Activated CD4-positive, CD25-positive, alpha-beta regulatory T cell (primary cell): ENCODE measurements at regions not wholly inside any gene's neighbourhood (a gene's known extent, or its start where the extent isn't known, plus 50 kb on each side); places are given as distances from the start of the nearest gene placed in this dataset.
"Not testable (repeated sequence)": the region's sequence is repeated elsewhere in the genome, so short reads cannot be mapped to it uniquely, and the experiment has no call there.

Experiments
- DNase-seq, 4 experiments: peaks; one replicate each; lab custom pipeline; 2025; lab: John Stamatoyannopoulos, UW

DNA sequence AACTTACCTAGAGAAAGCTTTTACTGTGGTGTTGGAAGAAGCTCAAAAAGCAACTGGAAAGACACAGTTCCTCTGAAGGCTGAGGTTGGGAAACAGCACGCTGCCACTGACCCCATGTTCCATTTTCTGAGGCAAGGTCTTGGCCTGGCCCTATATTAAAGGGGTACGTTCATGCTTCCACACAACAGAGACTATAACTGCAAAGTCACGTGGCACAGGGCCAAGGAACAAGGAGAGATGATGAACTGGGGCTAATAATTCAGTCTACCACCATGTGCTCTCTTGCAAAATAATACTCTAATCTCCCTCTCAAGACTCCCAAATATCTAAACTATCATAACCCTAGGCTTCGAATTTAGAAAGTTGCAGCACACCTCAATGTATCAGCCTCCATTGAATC is 381.6 kb downstream of the DSEL start:
- DNase-seq: no peak

DNA sequence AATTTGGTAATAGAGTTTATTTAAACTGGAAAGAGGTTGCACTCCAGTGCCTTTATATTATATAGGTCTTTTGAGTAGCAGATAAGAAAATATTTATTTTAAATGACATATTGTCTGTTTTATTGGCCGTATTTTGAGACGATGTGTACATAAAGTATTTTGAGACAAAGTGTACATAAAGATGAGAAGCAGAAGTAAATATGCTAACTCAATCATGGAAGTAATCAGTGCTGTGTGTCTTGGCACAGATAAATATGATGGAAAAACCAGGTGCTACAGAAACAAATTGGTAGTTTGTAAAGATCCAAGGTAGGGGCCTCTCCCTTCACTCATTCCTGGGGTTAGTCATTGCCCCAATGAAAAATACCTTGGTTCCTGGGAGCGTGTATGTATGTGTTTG is 382.9 kb downstream of the DSEL start:
- no peak for DNase-seq

DNA sequence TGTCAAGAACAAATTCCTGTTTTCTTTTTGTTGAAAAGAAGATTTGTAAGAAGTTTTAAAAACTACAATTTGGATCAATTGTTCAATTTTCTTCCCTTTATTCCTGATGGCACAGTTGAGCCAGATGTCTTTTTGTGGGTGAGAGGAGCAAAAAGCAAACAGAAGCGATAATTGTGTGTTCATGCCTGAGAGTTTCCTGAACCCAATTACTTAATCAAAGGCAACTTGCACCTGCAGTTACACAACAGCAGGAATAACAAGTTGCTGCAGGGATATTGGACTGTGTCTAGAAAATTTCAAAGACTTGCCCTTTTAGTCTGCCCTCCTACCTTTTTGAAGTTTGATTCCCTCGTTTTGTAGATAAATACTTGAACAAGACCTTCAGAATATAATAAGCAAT is 383.6 kb downstream of the DSEL start:
- no peak for DNase-seq

DNA sequence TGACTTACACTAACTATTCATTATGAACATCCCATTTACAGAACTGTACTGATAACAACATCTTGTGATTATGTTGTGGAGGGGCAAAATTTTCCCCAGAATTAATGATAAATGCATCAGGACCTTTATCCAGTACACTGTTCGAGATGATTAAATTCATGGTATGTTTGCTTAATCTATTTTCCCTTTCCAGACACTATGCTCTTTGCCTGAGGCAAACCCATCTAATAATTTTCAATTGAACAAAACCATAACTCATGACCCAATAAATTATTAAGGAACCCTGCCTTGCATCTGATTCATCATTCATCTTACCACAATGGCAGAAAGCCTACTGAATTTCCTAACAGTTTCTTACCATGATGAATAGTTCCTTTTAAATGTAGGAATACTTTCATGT is 385.0 kb downstream of the DSEL start:
- no peak for DNase-seq

DNA sequence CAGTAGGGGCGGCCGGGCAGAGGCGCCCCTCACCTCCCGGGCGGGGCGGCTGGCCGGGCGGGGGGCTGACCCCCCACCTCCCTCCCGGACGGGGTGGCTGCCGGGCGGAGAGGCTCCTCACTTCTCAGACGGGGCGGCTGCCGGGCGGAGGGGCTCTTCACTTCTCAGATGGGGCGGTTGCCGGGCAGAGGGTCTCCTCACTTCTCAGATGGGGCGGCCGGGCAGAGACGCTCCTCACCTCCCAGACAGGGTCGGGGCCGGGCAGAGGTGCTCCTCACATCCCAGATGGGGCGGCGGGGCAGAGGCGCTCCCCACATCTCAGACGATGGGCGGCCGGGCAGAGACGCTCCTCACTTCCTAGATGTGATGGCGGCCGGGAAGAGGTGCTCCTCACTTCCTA is 389.8 kb downstream of the DSEL start:
- not testable (repeated sequence) for DNase-seq

DNA sequence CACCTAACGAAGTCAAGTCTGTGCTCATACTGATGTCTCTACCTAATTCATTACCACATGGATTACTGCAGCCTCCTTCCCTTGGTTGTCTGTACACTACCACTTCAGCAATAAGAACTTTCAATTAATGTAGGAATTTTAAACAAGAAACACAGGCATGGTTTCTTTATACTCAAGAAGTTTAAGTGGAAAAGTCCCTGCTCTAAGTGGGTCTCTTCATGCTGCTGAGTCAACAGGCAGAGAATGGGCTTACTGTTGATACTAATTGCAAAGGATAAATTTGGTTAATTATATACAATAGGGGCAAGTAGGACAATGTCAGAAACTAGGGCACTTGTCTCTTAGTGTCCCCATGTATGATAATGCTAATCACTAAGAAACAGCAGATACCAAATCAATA is 392.6 kb downstream of the DSEL start:
- no peak for DNase-seq

DNA sequence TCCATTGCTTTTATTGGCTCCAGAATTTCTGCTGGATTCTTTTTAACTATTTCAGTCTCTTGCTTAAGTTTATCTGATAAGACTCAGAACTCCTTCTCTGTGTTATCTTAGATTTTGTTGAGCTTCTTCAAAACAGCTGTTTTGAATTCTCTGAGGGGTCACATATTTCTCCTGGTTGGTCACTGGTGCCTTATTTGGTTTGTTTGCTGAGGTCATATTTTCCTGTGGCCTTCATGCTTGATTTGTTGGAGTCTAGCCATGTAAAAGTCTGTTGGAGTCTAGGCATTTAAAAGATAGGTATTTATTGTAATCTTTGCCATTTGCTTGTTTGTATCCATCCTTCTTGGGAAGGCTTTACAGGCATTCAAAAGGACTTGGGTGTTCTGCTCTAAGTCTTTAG is 398.7 kb downstream of the DSEL start:
- DNase-seq: no peak

DNA sequence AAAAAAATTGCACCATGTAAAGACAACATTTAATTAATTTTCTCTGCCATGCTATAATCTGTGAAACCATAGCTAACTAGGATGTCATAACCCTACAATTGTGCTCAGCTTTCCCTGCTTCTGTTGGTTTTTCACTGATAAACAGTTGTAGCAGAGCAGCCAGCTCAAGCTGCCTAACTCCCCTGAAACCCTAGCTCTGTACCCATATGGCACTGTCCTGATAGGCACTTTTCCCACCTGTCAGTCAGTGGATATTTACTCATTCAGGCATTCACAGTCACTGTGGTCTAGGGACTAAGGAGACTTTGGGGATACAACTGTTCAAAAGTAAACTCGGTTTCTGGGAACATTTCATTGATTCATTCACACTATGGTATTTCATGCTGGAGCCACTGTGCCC is 407.0 kb downstream of the DSEL start:
- no peak for DNase-seq

DNA sequence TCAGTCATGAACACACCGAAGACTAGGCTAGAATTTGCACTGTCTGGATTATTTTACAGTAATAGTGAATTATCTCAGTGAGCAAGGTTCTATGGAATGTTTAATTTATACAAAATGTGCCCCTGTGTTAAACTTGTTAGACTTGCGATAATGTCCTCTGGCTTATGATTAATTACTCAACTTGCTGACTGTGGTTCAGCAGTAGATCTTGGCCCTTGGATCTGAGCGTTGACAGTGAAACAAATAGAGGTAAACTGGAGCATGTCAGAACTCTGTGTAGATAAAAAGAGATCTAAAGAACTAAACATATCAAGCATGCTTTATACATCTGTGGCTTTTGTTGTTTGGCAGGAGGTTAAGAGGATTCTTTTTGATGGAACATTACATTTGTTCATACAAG is 407.6 kb downstream of the DSEL start:
- DNase-seq: no peak

DNA sequence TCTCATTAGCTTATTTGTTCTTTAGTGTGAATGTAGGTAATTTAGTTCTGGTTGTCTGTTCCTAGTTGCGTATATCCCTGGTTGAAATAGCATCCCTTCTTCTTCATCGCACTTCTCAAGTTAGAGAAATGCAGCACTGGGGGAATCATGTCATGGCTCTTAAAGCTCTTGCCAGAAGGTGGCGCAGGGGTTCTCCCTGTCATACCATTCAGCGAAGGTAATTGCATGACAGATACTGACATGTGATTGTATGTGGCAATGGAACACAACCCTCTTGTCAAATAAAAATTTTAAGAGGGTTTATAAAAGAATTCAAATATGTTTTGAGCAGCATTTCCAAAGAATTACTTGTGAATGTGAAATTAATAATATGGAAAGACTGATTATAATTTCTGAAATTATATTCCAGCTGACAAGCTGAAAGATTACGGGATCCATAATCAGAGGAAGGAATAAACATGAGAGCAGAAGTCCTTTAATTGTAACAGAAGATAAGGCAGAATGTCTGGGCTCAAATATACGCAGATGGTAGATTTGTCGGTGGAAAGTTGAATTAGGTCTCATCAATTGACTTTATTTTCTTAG is 411.7 kb downstream of the DSEL start:
- DNase-seq: no peak

DNA sequence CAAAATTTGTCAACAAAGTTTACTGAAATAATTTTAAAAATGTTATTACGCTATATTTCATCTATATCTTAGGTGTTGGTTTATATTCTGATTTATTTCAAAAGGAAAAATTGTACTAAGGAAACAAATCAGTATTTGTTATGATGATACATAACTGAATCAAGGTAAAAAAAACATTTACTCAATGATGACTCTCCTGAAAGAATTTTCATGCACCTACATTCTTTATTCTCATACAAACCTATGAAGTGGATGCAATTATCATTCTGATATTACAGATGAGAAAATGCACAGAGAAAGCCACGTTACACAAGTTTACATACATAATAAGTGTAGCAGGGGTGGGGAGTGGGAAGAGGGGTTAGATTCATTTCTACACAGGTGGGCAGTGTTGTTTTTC is 422.4 kb downstream of the DSEL start:
- no peak for DNase-seq

DNA sequence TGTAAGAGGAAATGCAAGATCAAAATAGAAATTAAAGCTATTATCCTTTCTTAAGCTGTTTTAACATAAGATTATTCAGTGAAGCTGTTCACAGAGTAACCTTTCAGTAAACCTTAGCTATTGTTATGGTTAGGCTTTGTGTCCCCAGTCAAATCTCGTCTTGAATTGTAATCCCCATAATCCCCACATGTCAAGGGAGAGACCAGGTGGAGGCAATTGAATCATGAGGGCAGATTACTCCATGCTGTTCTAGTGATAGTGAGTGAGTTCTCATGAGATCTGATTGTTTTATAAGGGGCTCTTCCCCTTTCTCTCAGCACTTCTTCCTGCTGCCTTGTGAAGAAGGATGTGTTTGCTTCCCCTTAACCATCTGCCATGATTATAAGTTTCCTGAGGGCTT is 424.4 kb downstream of the DSEL start:
- no peak for DNase-seq

DNA sequence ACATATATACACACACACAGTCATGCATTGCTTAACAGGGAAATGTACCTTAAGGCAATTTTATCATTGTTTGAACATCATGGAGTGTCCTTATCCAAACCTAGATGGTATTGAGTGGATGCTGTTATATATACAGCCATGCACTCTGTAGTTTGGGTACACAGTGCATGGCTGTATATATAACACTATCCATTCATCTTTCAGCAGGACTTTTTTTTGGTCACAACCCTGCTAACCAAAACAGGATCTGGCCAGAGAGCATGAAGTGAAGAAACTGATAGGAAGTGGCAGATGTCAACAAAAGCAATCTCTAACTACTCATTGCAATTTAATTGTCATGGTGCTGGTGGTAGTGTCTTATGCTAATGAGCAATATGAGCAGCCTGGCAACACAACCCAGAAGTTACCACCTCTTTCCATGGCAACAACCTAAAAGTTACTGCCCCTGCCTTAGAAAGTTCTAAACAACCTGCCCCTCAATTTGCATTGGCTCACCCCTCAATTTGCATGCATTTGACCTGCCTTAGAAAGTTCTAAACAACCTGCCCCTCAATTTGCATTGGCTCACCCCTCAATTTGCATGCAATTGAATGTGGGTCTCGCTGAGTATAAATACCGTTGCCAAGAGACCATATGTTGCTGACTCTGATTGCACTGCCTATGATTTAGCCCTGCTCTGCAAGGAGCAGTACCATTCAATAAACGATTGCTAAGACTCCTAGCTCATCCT is 434.9 kb downstream of the DSEL start:
- DNase-seq: no peak

DNA sequence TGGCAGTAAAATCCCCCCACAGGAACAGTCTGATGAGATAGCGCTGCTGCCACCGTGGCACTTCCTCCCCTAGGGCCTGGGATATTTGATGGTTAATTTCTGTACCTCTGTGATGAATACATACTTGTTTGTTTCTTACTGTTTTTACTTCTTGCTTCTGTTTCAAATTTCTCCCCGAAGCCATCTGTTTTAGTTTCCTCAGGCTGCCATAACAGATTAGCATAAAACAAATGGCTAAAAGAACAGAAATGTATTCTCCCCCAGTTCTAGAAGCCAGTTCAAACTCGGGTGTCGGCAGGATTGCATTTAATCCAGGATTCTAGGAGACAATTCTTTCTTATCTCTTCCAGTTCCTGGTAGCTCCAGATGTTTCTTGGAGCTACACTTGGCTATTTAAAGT is 435.9 kb downstream of the DSEL start:
- no peak for DNase-seq

DNA sequence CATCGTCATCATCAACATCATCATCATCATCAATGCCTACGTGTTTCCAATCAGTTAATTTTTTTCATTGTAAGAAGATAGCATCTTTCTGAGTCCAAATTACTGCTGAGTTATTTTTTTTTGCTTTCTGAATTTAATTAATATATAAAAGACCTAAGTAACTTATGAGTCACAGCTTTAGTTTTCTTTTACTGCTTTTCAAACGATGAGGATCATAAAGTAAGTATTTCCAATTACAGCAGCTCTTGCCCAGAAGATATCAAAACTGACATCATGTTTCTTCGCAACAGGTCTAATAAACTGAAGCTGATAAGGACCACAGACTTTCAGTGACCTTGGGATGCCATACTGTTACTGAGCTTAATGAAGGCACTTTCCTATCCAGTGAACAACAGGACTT is 442.2 kb downstream of the DSEL start:
- no peak for DNase-seq

DNA sequence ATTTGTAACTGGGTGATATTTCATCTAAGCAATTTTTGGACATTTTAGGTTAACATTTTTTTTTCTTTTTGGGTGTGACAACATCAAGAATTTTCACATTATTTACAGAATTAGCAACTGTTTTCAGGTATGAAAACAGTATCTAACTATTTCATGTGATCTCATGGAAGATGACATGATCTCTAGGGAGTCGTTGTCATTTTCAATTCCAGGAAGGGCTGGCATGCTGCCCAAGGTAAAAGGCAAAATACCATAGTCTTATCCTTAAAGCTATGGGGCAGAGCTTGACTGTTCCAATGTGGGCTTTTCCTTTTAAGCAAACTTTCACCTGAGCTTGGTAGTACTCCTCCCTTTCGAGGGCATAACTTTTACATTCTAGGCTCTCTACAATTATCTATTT is 443.7 kb downstream of the DSEL start:
- DNase-seq: no peak

DNA sequence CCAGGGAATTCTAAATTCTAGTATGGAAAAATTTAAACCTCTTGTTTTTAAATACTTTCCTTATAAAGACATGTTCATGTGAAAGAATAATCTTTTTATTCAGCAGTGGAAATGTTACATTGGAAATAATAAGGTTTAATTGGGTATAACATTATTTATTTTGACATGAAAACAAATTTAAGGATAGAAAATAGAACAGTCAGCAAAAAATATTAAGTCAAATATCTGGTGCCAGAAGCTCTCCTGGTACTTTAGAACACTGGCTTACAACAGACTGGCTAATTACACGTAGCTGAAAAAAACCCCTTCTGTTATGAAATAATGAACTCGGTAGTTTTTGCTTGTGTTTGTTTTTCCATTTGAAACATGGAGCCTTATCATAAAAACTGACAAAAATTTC is 447.9 kb downstream of the DSEL start:
- no peak for DNase-seq

DNA sequence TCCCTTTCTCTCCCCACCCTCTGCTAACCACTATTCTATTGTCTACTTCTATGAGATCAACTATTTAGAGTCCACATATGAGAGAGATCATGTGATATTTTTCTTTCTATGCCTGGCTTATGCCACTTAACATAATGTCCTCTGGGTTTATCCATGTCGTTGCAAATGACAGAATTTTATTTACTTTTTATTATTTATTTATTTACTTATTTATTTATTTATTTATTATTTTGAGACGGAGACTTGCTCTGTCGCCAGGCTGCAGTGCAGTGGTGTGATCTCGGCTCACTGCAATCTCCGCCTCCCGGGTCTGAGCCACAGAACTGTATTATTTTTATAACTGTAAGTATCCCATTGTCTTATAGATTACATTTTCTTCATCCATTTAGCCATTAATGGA is 443.4 kb upstream of the CDH19 start:
- no peak for DNase-seq

DNA sequence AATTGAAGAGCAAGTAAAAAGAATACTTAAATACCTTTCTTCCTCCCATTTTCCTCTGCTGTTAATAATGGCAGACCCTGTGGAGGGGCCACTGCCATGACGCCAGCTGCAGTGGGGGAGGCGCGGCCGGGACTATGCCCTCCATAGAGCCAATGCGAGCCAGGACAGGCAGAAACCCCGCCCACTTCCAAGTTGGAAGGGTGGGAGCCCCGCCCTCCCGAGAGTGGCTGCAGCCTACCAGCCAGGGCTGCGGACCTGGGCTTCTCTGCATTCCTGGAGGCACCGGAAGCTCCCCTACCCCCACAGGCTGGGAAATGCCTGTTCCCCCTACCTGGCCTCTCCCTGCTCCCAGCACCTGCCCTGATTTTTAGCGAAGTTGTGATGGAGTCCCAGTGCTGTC is 439.4 kb upstream of the CDH19 start:
- DNase-seq: no peak

DNA sequence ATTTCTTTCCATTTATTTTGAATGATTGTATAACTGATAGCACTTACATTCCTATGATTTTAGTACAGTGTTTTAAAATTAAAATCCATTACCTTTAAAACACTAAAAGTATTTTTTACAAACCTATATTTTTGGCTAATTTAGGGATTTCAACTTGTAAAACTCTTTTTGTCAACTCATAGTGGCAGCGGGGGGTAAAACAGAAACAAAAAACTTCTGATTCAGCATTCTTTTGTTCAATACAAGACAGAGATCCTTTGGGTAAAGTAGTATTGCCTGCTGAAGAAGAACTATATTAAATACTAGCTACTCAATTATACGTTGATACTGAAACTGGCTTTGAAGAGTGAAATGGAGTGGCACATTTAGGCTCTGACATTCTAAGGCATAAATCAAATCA is 437.4 kb upstream of the CDH19 start:
- DNase-seq: no peak

DNA sequence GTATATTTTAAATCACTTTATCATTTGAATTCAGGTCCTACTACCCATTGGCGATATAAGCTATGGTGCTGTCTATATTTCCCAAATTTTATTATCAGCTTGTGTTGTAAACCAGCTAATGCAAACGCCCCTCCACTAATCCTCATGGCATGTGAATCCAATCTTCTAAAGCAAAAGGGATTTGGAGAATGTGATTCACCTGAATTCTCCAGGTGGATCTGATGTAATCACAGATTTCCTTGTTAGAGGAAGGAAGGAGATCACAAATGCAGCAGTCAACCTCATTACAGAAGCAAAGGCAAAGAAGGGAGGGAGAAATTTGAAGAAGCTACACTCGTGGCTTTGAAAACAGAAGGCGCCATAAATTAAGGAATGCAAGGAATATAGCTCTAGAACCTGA is 431.1 kb upstream of the CDH19 start:
- DNase-seq: no peak

DNA sequence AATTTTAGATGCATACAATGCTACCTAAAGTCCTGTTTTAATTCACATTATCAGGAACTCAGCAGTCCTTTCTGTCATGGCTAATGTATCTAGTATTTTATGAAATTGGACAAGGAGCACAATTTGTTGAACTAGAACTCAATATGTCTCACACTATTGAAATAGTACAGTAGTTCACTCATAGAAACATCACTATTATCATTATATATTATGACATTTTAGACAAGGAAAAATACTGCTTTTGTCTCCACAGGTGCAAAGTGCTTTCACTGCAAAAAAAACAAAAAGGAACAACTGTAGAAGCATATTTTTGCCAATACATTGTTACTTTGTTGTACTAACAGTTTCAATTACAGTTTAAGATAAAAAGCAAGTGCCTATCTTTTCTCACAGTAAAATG is 419.2 kb upstream of the CDH19 start:
- DNase-seq: no peak

DNA sequence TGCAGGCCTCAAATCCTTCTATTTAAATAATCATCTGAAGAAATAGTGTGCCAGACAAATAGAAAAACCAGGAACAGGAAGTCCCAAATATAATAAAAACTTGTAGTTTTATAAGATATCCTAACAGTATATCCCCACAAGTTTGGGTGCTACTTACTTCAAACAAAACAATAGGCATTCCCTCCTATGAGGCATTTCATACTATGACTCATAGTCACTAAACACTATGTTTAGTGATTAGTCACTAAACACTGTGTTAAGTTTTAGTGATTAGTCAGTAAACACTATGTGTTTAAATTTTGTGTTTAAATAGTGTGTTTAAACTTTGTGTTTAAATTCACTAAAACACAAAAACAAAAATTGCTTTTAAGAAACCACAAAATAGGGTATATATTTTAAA is 407.0 kb upstream of the CDH19 start:
- no peak for DNase-seq

DNA sequence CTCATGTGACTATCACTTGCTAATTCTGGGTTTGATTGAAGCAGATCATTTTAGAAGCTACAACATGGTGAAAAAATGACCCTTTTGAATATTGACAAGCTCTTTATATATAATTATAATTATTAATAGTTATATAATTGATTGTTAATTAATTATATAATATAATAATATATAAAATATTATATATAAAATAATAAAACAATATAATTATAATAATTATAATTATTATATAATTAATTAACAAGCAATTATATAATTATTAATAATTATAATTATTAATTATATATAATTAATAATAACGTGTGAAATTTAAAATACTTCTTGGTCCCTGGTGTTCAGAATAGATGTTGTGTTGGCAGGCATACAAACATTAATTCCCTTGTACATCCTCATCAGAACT is 404.1 kb upstream of the CDH19 start:
- DNase-seq: no peak
